PC-3 (cell line): ENCODE measurements at regions not wholly inside any gene's neighbourhood (a gene's known extent, or its start where the extent isn't known, plus 50 kb on each side); places are given as distances from the start of the nearest gene placed in this dataset.

ENCODE experiments used
- CTCF ChIP-seq: fragments of 300-600 bp; sonication (generic); conservative IDR thresholded peaks from 2 replicates; pipeline ENCODE4 v1.5.1; 2017; ENCODE audit warnings: antibody characterized with exemption, low read depth, mild to moderate bottlenecking, low read length
- EZH2 ChIP-seq: fragments of 300-600 bp; sonication (generic); IDR thresholded peaks from one replicate; pipeline ENCODE4 v1.6.1; 2017; ENCODE audit warnings: antibody characterized with exemption, mild to moderate bottlenecking, low read length; ENCODE audit not compliant: unreplicated experiment

GRCh38 chr4:179552131-179552530, 2109.9 kb upstream of the AGA start:
- TF ChIP-seq CTCF (no peak), EZH2 (no peak)
